ENCODE measurements at regions not wholly inside any gene's neighbourhood (a gene's known extent, or its start where the extent isn't known, plus 50 kb on each side); places are given as distances from the start of the nearest gene placed in this dataset.
"Not testable (repeated sequence)": the region's sequence is repeated elsewhere in the genome, so short reads cannot be mapped to it uniquely, and the experiment has no call there.

- no peak for DNase-seq (ENCODE audit: low read depth in 2 of 2)
These were observed 154.4 kb downstream of the RAD51AP2 start for GRCh38 chr2:17363846-17364245.

GRCh38 chr2:17362956-17363355 is 155.3 kb downstream of the RAD51AP2 start:
- no peak for DNase-seq (ENCODE audit: low read depth in 2 of 2)

- DNase-seq (ENCODE audit: low read depth in 2 of 2), result no peak
These were observed 162.5 kb downstream of the RAD51AP2 start for GRCh38 chr2:17355608-17356329.

GRCh38 chr2:17353263-17353662 is 165.0 kb downstream of the RAD51AP2 start:
- no peak for DNase-seq (ENCODE audit: low read depth in 2 of 2)

- DNase-seq (ENCODE audit: low read depth in 2 of 2), result not testable (repeated sequence)
These were observed 175.5 kb downstream of the RAD51AP2 start for GRCh38 chr2:17342692-17343091.

- DNase-seq (ENCODE audit: low read depth in 2 of 2), result no peak
These were observed 180.7 kb downstream of the RAD51AP2 start for GRCh38 chr2:17337507-17337906.

- no peak for DNase-seq (ENCODE audit: low read depth in 2 of 2)
These were observed 181.8 kb downstream of the RAD51AP2 start for GRCh38 chr2:17336458-17336857.

GRCh38 chr2:17334300-17334699 is 183.9 kb downstream of the RAD51AP2 start:
- no peak for DNase-seq (ENCODE audit: low read depth in 2 of 2)

GRCh38 chr2:17331636-17332035 is 186.6 kb downstream of the RAD51AP2 start:
- DNase-seq (ENCODE audit: low read depth in 2 of 2), result no peak

GRCh38 chr2:17328161-17328560 is 190.1 kb downstream of the RAD51AP2 start:
- DNase-seq (ENCODE audit: low read depth in 2 of 2), result no peak

GRCh38 chr2:17327649-17328048 is 190.6 kb downstream of the RAD51AP2 start:
- DNase-seq (ENCODE audit: low read depth in 2 of 2), result no peak

- DNase-seq (ENCODE audit: low read depth in 2 of 2), result no peak
These were observed 191.5 kb downstream of the RAD51AP2 start for GRCh38 chr2:17326717-17327116.

- no peak for DNase-seq (ENCODE audit: low read depth in 2 of 2)
These were observed 194.5 kb downstream of the RAD51AP2 start for GRCh38 chr2:17323697-17324096.

GRCh38 chr2:17322461-17322860 is 195.8 kb downstream of the RAD51AP2 start:
- DNase-seq (ENCODE audit: low read depth in 2 of 2), result no peak

GRCh38 chr2:17319090-17319489 is 199.2 kb downstream of the RAD51AP2 start:
- DNase-seq (ENCODE audit: low read depth in 2 of 2), result no peak

GRCh38 chr2:17318013-17318412 is 200.2 kb downstream of the RAD51AP2 start:
- DNase-seq (ENCODE audit: low read depth in 2 of 2), result no peak

GRCh38 chr2:17317439-17317976 is 200.7 kb downstream of the RAD51AP2 start:
- DNase-seq (ENCODE audit: low read depth in 2 of 2), result no peak

- DNase-seq (ENCODE audit: low read depth in 2 of 2), result no peak
These were observed 205.0 kb downstream of the RAD51AP2 start for GRCh38 chr2:17313261-17313660.

GRCh38 chr2:17311771-17312511 is 206.3 kb downstream of the RAD51AP2 start:
- DNase-seq (ENCODE audit: low read depth in 2 of 2), result no peak

GRCh38 chr2:17311106-17311619 is 207.1 kb downstream of the RAD51AP2 start:
- DNase-seq (ENCODE audit: low read depth in 2 of 2), result no peak

- DNase-seq (ENCODE audit: low read depth in 2 of 2), result peak; percentile 41 to 48
These were observed 208.4 kb downstream of the RAD51AP2 start for GRCh38 chr2:17309741-17310339.

GRCh38 chr2:17309181-17309580 is 209.1 kb downstream of the RAD51AP2 start:
- no peak for DNase-seq (ENCODE audit: low read depth in 2 of 2)

Data from dermis microvascular lymphatic vessel endothelial cell (primary cell).